Panc1 (cell line): ENCODE measurements at regions not wholly inside any gene's neighbourhood (a gene's known extent, or its start where the extent isn't known, plus 50 kb on each side); places are given as distances from the start of the nearest gene placed in this dataset.

ENCODE experiments used
- CTCF ChIP-seq: fragments of 450-650 bp; IDR thresholded peaks from 2 replicates; pipeline ENCODE4 v1.5.1; 2017; ENCODE audit warnings: mild to moderate bottlenecking
- POLR2AphosphoS5 ChIP-seq: IDR thresholded peaks from 2 replicates; pipeline ENCODE4 v1.6.1; 2012; ENCODE audit warnings: mild to moderate bottlenecking, low read depth, low read length, moderate library complexity
- REST ChIP-seq, 2 experiments: IDR thresholded peaks; 2 replicates each; pipeline ENCODE4 v1.6.1; 2011 to 2012; ENCODE audit warnings: low read depth in 2 of 2, control low read depth in 1 of 2, low read length in 1 of 2, mild to moderate bottlenecking in 1 of 2, moderate library complexity in 1 of 2; ENCODE audit not compliant: insufficient read depth in 1 of 2
- SIN3A ChIP-seq: IDR thresholded peaks from 2 replicates; pipeline ENCODE4 v1.6.1; 2012; ENCODE audit warnings: low read depth, mild to moderate bottlenecking, low read length, moderate library complexity, borderline replicate concordance; ENCODE audit not compliant: insufficient read depth
- TCF7L2 ChIP-seq: IDR thresholded peaks from 2 replicates; pipeline ENCODE4 v1.6.1; 2011; ENCODE audit warnings: mild to moderate bottlenecking, low read depth, low read length, inconsistent platforms

- TF ChIP-seq CTCF (no peak), POLR2AphosphoS5 (no peak), SIN3A (no peak), REST (IDR thresholded peaks at IDR 0.05; ENCODE audit: insufficient read depth in 1 of 2, low read depth in 2 of 2, low read length in 1 of 2) (no peak), TCF7L2 (no peak)
These were observed 169.2 kb upstream of the RPS6KA3 start for GRCh38 chrX:20435913-20436312.
